SIG-M5 treated with dmso at 0.1 percent for 504 hours (cell line): ENCODE measurements at regions not wholly inside any gene's neighbourhood (a gene's known extent, or its start where the extent isn't known, plus 50 kb on each side); places are given as distances from the start of the nearest gene placed in this dataset.
A peak's percentile ranks its signal among the peaks of the same experiment; 100 is the strongest.

Source experiments
- DNase-seq: peaks from one replicate; lab custom pipeline; 2025; ENCODE audit not compliant: unreplicated experiment; lab: John Stamatoyannopoulos, UW

DNA sequence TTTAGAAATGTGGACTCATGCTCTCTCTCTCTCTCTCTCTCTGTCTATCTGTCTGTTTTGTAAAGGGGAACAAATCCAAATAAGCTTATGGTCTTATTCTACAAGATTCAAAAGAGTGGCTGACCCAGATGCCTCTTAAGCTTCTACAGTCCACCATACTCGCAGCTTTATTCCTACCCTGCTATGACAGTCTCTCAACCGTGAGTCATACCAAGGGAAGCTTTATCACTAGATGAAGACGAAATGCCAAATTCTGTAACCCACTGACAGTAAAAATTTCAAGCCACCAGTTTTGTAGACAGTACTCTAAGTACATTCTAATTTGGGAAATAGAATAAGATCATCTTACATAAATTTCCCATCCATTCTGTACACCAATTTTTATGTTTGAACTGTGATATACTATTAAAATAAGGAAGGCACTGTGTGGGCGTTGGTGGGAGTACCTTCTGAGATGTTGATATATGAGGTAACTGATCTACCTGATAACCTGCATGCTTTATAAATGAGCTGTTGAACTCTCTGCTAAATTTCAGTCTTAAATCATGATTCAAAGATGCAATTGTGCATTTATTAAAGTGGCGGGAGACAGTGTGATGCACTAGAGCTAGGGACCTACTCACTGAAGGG lies 153.2 kb downstream of the KLF6 start:
- no peak for DNase-seq

DNA sequence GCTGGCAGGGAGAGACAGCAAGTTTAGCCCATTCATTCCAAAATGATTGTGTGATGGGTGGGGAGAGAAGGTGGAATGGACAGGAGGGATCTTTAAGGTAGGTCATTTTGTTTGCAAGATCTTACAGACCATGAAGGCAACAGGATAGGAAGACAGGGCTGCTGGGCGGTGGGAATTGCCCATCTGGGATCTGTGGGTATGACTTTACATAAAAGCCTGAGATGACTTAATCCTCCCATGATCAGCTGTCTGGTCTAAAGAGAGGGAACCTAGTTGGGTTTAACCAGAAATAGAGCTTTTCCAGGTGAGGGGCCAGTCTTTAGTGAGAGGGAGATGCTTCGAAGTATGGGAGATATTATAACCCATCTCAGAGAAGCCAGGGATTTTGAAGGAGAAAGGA lies 153.7 kb downstream of the KLF6 start:
- DNase-seq = no peak

DNA sequence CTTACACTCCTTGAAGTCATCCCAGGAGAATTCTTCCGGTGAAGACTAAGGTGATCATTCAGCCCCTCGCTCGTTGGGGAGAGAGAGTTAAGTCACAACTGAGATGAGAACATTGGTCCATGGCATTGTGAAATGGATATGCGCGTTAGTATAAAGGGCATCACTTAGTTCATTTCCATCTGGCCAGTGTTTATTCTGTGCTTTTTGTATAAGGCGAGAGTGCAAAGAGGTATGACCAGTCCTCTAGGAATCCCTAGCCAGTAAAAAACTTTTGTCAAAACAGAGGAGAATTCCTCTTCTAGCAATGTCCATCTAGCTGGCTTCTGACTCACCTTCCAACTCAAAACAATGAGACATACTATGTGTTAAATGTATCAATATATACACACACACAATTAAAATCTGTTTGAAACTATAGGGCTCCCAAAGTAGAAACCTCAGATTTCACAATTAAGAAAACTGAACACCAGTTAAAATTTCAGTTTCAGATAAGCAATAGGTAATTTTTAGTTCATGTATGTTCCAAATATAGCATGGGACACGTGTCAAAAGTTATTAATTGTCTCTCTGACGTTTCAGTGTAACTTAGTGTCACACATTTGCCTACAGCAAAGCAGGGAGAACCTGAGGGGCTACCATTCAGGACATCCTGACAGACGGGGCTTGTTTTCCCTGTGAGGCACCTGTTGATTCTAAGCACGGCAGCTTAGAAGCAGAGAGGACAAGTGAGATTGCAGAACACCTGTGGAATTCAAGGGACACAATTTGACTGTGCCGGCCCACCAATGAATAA lies 158.9 kb downstream of the KLF6 start:
- no peak for DNase-seq

DNA sequence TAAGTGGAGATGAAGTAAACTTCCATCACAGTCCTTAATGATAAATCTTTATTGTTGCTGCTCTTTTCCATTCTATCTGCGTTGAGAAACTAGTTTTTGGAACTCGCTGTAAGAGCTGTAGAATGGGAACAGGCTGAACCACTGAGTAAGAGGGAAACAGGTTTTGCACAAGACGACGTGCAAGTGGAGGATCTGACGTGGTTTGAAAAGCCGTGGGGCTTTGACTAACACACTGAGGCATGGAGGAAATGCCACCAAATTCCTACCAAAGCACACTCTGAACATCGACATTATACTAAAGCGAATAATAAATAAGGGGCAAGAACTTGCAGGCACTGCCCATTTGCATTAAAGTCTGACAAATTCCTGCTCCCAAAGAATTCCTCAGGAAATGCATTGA lies 160.6 kb downstream of the KLF6 start:
- DNase-seq = no peak

DNA sequence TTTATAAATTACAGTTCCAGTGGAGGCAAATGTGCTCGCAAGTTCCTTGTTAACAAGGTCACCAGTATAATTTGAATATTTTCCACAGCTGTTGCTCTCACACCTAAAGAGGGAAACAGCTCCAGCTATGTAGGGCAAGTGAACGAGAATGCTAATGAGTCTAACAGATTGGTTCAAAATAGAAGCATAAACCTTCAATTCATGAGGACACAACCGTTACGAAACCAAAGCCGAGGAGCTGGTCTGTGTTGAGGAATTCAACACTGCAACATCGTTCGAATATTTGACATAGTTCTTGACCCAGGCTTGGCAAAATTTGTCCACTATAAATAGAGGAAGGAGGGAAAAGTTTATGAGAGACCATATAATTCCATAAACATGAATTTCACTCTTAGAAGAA lies 161.3 kb downstream of the KLF6 start:
- no peak for DNase-seq

DNA sequence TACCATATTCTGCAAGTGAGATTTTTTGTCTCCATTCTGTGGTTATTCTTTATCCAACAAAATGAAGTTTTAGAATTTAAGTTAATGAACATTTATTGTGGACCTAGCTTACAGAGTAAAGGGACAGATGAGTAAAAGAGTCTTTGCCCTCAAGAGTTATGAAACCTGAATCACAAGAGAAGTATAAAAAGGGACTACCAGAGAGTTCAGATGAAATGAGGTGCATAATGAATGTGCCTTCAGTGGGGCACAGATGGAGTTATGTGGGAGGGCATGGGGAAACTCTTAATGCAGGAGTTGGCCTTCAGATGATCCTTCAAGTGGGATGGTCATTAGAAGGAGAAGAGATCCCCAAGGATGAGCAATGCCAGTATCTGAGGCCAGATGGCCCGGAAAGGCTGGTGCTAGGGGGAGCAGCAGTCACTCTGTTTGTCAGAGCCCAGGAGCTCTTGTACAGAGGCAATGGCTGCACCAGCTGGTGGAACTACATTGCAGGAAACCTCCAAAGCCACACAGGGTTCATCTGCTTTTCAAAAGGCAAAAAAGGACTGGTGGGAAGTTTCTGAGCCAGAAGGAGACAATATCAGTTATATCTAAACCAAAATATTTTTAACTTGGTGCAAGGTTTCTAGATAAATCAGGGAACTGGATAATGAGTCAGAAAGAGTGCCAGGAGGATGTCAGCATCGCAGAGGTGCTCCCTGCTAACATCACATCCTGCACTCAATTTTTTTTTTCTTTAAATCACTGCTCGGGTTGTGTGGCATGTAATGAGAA lies 162.0 kb downstream of the KLF6 start:
- DNase-seq = no peak

DNA sequence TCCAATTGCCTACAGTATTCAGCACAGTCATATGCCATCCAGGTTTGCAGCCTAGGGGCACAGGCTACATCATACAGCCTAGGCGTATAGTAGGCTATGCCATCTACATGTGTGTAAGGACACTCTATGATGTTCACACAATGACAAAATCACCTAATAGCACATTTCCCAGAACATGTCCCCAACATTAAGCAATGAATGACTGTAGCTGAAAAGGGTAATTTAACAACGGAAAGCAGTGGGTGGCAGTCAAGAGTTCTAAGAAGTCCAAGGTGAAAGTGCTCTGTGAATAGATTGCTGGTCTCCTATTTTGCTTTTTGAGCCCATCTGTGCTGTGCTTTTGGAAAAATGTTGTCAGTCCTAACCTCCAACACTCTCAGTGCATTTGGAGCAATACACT lies 162.6 kb downstream of the KLF6 start:
- no peak for DNase-seq

DNA sequence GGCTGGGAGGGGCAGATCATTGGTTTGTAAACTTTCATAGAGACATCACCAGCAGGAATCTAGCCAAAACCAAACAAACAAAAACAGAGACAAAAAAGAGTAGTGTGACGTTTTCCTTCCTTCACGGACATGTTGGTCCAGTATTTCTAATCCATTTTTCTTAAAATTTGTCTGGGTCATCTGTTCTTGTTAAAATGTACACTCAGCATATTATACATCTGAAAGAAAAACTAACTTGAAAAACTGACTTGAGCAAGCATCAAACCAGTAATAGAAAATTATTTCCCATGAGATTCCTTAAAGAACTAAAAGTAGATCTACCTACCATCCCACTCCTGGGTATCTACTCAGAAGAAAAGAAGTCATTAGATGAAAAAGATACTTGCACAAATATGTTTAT lies 164.2 kb downstream of the KLF6 start:
- no peak for DNase-seq

DNA sequence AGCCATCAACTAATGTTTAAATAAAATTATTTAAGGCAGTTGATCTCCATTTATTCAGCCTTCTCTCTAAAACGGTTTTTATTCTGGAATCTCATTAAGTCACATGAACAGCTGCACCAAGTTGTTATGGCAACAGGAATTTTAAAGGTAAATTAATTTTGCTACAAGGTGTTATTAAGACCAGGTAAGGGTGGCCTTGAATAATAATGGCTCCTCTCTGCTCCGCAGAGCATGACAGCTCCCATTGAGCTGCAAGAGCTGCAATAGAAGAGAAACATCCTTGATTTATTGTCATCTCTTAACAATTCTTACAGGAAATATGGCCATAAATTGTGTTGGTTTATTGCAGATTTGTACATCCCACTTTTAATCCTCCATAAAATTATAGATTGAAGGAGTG lies 165.8 kb downstream of the KLF6 start:
- no peak for DNase-seq

DNA sequence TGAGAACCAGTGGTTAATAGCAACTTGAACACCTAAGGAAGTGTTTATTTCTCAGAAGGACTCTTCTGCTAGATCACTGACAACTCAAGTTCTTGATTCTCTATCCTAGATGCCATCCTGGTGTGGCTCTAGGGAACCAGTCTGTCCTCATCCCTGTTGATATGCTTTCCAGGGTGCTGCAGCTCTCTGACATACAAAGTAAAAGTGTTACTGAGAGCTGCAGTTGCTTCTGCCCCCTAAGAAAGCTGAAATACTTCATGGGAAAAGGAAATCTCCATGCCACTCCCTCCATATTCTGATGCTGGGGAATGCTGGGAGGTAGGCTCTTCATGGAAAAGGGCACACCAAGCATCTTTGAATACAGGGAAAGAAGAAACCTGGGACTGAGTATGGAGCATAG lies 168.1 kb downstream of the KLF6 start:
- no peak for DNase-seq

DNA sequence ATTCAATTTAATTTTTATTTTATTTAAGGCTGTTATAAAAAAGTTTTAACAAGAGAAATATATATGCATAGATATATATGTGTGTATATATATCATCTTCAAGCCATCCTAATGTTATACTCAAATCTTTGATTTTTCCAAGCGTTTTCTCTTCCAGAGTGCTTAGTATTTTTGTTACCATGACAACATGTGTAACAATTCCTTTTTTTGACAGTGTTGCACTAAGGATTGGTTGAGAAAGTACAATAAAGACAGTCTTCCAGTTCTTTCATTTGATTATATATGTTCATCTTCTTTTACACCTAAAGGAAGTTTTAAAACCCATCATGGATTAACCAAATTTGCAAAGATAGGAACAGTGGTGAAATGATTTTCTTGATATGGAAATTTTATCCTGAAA lies 171.7 kb downstream of the KLF6 start:
- no peak for DNase-seq

DNA sequence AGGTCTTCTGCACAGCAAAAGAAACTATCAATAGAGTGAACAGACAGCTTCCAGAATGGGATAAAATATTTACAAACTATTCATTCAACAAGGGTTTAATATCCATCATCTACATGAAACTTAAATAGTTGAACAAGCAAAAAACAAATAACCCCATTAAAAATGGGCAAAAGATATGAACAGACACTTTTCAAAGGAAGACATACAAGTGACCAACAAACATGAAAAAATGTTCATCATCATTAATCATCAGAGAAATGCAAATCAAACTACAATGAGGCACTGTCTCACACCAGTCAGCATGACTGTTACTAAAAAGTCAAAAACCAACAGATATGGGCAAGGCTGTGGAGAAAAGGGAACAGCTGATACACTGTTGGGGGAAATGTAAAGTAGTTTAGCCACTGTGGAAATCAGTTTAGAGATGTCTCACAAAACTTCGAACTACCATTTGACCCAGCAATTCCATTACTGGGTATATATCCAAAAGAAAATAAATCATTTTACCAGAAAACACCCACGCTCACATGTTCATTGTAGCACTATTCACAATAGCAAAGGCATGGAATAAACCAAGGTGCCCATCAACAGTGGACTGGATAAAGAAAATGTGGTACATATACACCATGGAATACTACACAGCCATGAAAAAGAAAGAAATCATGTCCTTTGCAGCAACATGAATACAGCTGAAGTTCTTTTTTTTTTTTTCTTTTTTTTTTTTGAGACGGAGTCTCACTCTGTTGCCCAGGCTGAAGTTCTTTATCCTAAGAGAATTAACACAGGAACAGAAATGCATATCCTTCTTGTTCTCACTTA lies 172.6 kb downstream of the KLF6 start:
- DNase-seq = no peak

DNA sequence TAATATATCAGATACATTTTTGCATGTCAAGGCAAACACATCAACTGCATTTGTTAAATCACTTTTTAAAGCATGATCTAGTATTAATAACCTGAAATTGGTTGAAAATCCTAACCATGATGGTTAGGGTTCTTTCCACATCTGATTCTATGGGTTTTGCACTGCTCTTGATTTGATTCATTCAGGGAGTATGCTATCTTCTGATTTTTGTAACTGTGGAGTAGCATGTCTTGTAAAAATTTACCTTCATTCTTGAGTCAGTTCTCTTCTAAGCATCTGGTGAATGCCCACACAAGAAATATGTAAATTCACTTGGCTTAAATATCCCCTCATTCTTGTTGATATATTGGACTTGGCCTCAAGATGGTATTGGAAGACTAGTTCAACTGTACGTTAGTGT lies 178.7 kb downstream of the KLF6 start:
- no peak for DNase-seq

DNA sequence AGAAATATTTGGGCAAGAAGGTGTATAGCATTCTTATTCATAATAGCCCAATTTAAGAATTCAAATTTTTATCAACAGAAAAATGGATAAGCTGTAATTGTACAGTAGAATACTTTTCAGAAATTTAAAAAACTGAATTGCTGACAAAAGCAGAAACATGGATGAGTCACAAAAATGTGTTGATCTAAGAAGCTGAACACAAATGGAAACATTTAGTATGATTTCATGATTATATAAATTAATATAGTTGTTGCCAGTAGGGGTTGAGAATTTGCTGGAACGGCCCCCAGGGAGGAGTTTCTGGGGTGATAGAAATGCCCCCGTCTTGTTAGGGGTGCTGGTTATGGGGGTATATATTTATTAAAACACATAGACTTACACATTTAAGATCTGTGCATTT lies 179.1 kb downstream of the KLF6 start:
- DNase-seq = no peak

DNA sequence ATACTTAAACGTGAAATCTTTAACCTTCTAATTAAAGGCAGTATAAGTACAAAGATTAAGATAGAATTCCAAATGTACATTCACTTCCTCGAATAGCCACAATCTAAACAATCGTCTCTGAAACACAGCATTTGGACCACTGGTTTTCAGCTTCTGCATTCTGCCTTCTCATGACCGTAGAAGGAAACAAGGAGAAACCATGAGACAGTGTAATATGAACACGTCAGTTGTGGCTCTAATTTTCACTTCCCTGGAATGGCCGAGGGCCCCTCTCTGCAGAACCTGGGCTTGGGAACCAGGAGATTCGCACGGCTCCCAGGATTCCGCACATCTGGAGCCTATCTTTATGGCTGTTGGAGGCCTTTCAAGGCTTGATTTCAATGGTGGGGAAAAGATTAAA lies 189.3 kb downstream of the KLF6 start:
- no peak for DNase-seq

DNA sequence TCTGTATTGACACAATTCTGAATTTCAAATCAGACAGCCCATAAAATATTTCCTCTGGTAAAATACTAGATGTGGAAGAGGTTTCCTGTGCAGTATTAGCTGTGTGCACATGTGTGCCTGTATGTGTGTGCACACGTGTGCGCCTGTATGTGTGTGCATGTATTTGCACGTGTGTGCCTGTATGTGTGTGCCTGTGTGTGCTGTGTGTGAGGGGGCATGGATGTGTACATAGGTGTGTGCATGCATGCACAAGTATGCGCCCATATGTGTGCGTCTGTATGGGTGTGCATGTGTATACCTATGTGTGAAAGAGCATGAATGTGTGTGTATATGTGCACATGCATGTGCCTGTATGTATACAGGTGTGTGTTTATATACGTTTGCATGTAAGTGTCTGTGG lies 191.4 kb downstream of the KLF6 start:
- no peak for DNase-seq

DNA sequence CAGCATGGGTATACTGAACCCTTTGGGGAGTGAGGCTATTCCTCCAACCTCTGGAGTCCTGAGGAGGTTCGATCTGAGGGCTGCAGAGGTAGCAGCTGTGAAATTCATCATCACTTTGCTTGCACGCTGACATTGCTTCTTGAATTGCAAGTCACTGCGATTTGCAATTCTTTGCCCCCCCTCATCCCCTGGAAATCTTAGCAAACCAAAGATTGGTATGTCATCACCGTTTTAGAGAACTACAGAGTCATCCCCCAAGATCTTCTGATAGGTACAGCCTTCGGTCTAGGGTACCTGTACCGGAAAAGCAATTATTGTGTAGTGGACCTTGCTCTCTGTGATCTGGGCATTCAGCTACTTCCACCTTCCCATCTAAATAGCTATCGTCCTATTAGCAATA lies 192.6 kb downstream of the KLF6 start:
- DNase-seq = no peak

DNA sequence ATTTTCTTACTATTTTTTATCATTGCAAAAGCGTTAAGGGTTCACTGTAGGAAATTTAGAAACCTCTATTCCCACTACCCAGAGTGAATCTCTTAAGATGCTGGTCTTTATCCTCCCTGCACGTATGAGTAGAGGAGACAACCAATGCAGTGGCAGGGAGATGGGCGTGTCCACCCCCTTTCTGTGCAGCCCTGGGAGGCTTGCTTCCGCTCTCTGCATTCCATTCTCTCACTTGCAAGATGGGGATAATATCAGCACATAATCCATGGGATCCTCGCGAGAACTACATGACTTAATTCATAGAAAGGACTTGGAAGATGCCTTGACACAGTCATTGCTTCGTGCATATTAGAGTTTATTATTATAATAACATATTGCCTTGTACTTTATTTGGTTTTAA lies 196.2 kb downstream of the KLF6 start:
- no peak for DNase-seq

DNA sequence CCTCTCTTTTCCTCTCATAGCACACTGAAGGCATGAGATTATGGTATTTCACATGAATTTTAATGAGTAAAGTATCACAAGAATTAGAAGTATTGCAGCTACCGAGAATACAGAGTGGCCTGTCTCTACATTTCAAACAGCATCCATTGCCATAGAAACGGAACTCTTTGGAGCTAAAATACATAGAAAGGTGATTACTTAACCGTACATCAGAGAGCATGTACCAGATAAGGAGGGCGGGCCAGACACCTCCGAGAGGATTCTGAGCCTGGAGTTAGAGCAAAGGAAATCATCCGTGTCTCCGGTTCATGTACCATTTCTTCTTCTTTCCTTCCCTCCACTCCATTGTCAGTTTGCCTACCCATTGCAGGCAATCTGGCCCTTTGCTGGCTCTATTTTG lies 196.7 kb downstream of the KLF6 start:
- DNase-seq = no peak

DNA sequence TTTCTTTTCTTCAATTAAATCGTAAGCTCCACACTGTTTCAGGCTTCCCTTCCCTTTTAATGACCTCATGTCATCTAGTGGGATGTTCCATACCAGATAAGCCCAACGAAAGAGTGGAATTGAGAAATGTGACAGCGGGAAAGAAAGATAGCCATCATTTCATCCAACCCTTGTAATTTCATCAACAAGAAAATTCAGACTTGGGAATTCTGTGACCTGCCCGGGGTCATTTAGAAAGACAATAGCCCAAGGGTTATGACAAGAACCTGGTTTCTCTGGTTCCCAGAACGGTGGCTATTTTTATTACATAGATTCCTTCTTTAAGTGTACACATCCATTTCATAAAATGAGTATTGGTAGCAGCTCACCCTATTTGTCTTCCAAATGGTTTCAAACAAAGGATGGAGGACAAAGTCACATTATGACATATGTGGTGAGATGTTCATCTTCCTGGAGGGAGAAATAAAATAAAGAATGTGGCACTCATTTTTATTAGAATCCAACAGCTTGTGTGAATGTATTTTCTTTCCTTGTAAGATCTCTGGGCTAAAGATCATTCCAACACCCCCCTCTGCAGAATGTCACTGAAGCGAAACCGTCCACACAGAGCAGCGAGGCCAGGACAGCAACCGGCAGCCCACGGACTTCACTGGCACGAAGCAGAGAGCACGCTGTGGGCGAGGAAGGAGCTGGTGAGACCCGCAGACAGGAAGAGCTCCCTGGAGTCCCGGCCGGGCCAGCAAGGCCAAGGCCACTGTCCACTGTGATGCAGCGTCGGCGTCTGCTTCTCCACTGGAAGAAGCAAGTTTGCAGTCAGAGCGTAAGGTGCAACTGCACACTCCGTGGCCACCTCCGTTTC lies 199.9 kb downstream of the KLF6 start:
- peak; percentile 10 for DNase-seq
